ENCODE measurements at regions not wholly inside any gene's neighbourhood (a gene's known extent, or its start where the extent isn't known, plus 50 kb on each side); places are given as distances from the start of the nearest gene placed in this dataset.

DNA sequence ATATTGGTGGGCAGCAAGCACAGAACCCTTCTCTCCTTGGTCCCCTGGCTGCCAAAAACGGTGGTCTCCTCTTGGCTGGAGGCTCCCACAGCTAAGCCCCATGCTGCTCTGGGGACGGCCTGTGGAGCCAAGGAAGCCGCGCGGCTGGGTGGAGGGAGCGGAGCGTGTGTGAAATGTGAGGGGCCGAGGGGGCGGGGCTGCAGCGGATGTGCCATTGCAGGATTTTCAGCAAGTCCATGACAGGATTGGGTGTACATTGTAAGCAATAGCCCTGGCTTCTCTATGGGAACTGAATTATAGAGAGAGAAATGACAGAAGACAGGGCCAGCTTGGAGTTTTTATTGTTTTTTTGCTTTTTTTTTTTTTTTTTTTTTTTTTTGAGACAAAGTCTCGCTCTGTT is 336.5 kb downstream of the DIRAS2 start:
- no peaks in the 10 kb centered on the region for H3K36me3 ChIP-seq
- intact Hi-C loops (cut with DNase I), result no loop called here
- no peaks in the 10 kb centered on the region for H3K9me3 ChIP-seq
- no peak overlapping the region for H3K4me3 ChIP-seq
- TF ChIP-seq, protein P1, sequence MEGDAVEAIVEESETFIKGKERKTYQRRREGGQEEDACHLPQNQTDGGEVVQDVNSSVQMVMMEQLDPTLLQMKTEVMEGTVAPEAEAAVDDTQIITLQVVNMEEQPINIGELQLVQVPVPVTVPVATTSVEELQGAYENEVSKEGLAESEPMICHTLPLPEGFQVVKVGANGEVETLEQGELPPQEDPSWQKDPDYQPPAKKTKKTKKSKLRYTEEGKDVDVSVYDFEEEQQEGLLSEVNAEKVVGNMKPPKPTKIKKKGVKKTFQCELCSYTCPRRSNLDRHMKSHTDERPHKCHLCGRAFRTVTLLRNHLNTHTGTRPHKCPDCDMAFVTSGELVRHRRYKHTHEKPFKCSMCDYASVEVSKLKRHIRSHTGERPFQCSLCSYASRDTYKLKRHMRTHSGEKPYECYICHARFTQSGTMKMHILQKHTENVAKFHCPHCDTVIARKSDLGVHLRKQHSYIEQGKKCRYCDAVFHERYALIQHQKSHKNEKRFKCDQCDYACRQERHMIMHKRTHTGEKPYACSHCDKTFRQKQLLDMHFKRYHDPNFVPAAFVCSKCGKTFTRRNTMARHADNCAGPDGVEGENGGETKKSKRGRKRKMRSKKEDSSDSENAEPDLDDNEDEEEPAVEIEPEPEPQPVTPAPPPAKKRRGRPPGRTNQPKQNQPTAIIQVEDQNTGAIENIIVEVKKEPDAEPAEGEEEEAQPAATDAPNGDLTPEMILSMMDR (IDR thresholded peaks at IDR 0.05), result no peak
- H3K27ac ChIP-seq, result no peak overlapping the region
- no peak for DNase-seq
- H3K4me1 ChIP-seq, result peaks cover 3% of the 10 kb centered on the region
- H3K9ac ChIP-seq (ENCODE audit: low read depth in 2 of 2, low read length in 2 of 2), result no peak overlapping the region
- no peaks in the 10 kb centered on the region for H3K27me3 ChIP-seq

DNA sequence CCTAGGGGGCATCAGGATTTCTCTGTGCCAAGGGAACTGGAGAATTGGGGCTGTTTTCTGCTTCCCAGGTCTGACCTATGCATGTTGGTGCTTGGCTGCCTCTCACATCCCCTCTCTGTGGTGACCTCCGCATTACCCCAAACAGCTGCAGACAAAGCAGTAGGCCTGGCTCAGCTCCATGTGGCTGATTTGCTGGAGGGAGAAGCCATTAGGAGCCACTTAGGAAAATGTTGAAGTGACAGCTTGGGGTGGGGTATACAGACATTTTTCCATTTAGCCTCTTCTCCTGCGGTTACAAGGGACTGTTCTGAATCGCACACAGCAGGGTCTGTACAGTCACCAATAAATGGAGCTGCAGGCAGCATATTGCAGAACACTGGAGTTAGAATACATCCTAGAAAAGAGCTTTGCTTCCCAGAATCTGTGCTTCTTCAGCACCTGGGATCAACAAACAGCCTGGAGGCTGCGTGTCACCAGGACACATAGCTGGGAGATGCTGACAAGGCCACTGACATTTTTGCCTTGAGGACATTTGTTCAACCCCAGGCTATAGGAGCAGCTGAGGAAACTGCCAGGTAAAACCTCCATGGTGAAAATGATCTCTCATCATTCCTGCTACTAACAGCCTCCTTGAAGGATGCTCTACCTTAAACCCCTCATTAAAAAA is 335.3 kb downstream of the DIRAS2 start:
- intact Hi-C loops (cut with DNase I), result no loop called here

DNA sequence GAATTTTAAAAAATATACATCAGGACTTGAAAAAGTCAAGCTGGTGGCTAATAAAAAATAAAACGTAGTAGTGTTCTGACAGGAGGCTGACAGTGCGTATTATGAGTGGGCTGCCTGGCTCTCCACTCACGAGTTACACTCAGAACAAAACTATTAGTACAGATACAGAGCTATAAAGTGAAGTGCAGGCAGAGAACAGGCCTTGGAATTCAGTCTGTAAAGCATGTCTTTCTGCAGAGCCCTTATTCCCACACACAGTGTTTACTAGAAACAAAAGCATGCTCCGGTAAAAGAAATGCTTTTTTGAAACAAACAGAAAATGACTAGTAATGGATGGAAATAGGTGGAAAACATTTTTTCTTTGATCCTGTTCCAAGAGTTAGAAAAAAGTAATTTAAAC is 334.7 kb downstream of the DIRAS2 start:
- TF ChIP-seq, protein P1 (IDR thresholded peaks at IDR 0.05), result no peak
- Histone ChIP-seq H3K27me3 (no peaks in the 10 kb centered on the region), H3K36me3 (no peaks in the 10 kb centered on the region), H3K4me3 (no peak overlapping the region), H3K9me3 (no peaks in the 10 kb centered on the region), H3K4me1 (peaks cover 3% of the 10 kb centered on the region), H3K9ac (ENCODE audit: low read depth in 2 of 2, low read length in 2 of 2) (no peak overlapping the region), H3K27ac (no peak overlapping the region)
- no peak for DNase-seq
- intact Hi-C loops (cut with DNase I), result no loop called here

More for the DNA sequence above, 335.3 kb downstream of the DIRAS2 start:
- no peak for DNase-seq
- Histone ChIP-seq H3K4me1 (peaks cover 3% of the 10 kb centered on the region), H3K4me3 (no peak overlapping the region), H3K36me3 (no peaks in the 10 kb centered on the region), H3K27ac (no peak overlapping the region), H3K27me3 (no peaks in the 10 kb centered on the region), H3K9me3 (no peaks in the 10 kb centered on the region), H3K9ac (ENCODE audit: low read depth in 2 of 2, low read length in 2 of 2) (no peak overlapping the region)
- TF ChIP-seq, protein P1 (IDR thresholded peaks at IDR 0.05), result no peak

DNA sequence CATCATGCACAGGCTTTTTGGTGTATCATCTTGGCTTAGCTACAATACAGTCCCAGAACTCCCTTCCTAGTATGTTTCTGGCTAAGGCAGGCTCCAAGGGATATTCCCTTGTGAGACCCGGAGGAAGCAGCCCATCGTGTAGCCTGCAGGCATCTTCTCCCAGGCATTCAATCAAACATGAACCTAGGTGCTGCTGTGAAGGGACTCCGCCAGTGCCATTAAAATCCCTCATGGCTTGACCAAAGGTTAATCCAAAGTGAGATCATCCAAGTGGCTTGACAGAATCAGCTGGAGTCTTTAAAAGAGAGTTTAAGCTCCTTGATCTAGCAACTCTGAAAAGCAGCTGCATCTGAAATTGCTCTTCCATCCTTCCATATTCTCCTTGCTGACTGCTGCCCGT is 333.9 kb downstream of the DIRAS2 start:
- Histone ChIP-seq H3K4me1 (peaks cover 3% of the 10 kb centered on the region), H3K36me3 (no peaks in the 10 kb centered on the region), H3K9ac (ENCODE audit: low read depth in 2 of 2, low read length in 2 of 2) (no peak overlapping the region), H3K9me3 (no peaks in the 10 kb centered on the region), H3K27ac (no peak overlapping the region), H3K4me3 (no peak overlapping the region), H3K27me3 (no peaks in the 10 kb centered on the region)
- peak; percentile 23 for DNase-seq
- intact Hi-C loops (cut with DNase I), result no loop called here
- TF ChIP-seq, protein P1 (IDR thresholded peaks at IDR 0.05), result no peak

DNA sequence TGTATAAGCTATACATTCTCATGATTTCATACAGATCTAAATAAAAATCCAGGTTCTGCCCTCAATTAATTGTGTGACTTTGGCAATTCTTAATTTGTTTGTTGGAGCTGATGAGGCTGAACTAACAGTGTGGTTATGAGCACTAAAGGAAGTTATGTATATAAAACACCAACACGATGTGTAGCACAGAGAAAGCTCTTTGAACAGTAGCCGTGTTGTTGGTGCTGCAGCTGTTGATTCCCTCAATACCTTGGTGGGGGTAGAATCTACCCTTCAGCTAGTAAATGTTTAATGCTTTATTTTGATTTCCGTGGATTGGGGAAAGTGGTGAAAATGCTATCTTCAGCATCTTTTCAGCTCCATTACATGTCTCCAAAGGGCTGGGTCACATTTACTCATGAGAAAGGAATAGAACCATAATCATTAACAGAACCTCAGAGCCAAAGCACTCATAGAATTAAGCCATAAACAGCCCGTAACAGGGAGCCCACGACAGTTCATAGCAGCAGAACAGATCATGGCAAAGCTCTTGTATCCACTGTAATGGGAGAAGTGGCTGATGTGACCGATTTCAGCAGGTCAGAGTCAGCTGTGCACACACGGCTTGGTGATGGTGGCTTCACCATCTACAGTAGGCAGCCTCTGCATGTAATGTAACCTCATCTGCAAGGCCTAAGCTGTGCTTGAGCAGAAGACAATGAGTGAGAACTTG is 332.7 kb downstream of the DIRAS2 start:
- intact Hi-C loops (cut with DNase I), result no loop called here
- DNase-seq, result no peak
- Histone ChIP-seq H3K4me1 (peaks cover 3% of the 10 kb centered on the region), H3K9ac (ENCODE audit: low read depth in 2 of 2, low read length in 2 of 2) (no peak overlapping the region), H3K36me3 (no peaks in the 10 kb centered on the region), H3K4me3 (no peak overlapping the region), H3K27ac (peak overlapping the region; percentile 34), H3K9me3 (no peaks in the 10 kb centered on the region), H3K27me3 (no peaks in the 10 kb centered on the region)
- TF ChIP-seq, protein P1 (IDR thresholded peaks at IDR 0.05), result no peak

Measured in colonic mucosa (tissue), 4 donors.